HCT116 (cell line): ENCODE measurements at regions not wholly inside any gene's neighbourhood (a gene's known extent, or its start where the extent isn't known, plus 50 kb on each side); places are given as distances from the start of the nearest gene placed in this dataset.

ENCODE experiments used
- ATAC-seq: fragments of 200-7000 bp; cut with Tn5 transposase; 2 replicates; pipeline ENCODE4 v1.9.1; 2020; ENCODE audit warnings: mild to moderate bottlenecking, moderate library complexity
- BruUV-seq: library from RNA; stranded (reverse); fragments of 400-500 nt; replicated peaks from 2 replicates; lab custom pipeline; 2021; lab: Mats Ljungman, UMichigan
- CTCF ChIA-PET: fragments of 300-600 bp; sonication (Branson Sonifier 250); formaldehyde crosslinking; loops from one replicate; lab custom pipeline; 2021; ENCODE audit warnings: antibody characterized with exemption; lab: Charles Lee
- POLR2A ChIA-PET: fragments of 300-600, 350-600 bp; sonication (Branson Sonifier 250); formaldehyde crosslinking; loops from one replicate; lab custom pipeline; 2021; ENCODE audit warnings: antibody characterized with exemption; lab: Charles Lee
- RAD21 ChIA-PET, 2 experiments: fragments of 300-600 bp; sonication (Branson Sonifier 250); formaldehyde crosslinking; loops; one replicate each; lab custom pipeline; 2023; ENCODE audit warnings: low total read pairs in 2 of 2; ENCODE audit not compliant: uncharacterized antibody in 2 of 2, unreplicated experiment in 2 of 2, low non-redundant PET in 1 of 2; lab: Charles Lee
- DNase-seq: peaks from one replicate; pipeline ENCODE4 v3.0.0-alpha.2; 2010; ENCODE audit warnings: low read depth, low spot score
- H2AFZ ChIP-seq: fragments of 200-600 bp; shearing (Covaris generic), sonication (generic); 2 replicates; pipeline ENCODE4 v1.6.1; 2017; ENCODE audit warnings: low read depth, mixed run types, mixed read lengths, antibody characterized with exemption, low read length; ENCODE audit not compliant: poor library complexity, severe bottlenecking
- H3K27ac ChIP-seq: 2 replicates; pipeline ENCODE4 v1.5.1; 2012; ENCODE audit warnings: low read depth, low read length
- H3K27me3 ChIP-seq: fragments of 200-600 bp; sonication (generic); 2 replicates; pipeline ENCODE4 v1.6.1; 2016; ENCODE audit warnings: mixed run types, low read length, mixed read lengths; ENCODE audit not compliant: insufficient read depth
- H3K36me3 ChIP-seq, 2 experiments: fragments of 200-500 bp in 1 of 2; fragments of 200-600 bp in 1 of 2; sonication (Bioruptor generic) in 1 of 2; sonication (generic) in 1 of 2; 2 replicates each; pipeline versions ENCODE4 v1.5.1 to v1.6.1; 2014 to 2016; ENCODE audit warnings: low read length in 2 of 2, inconsistent platforms in 1 of 2, mixed read lengths in 1 of 2, mixed run types in 1 of 2; ENCODE audit not compliant: insufficient read depth in 2 of 2, control insufficient read depth in 1 of 2
- H3K4me1 ChIP-seq, 2 experiments: fragments of 200-600 bp in 1 of 2; sonication (generic) in 1 of 2; 2 replicates each; pipeline versions ENCODE4 v1.5.1 to v1.6.1; 2012 to 2017; ENCODE audit warnings: low read length in 2 of 2, inconsistent platforms in 1 of 2, mild to moderate bottlenecking in 1 of 2, mixed read lengths in 1 of 2, mixed run types in 1 of 2, moderate library complexity in 1 of 2; ENCODE audit not compliant: insufficient read depth in 2 of 2, control insufficient read depth in 1 of 2
- H3K4me2 ChIP-seq: fragments of 200-600 bp; sonication (generic); 2 replicates; pipeline ENCODE4 v1.6.1; 2017; ENCODE audit warnings: mixed run types, low read length, mixed read lengths
- H3K4me3 ChIP-seq, 2 experiments: fragments of 200-600 bp in 1 of 2; sonication (generic) in 1 of 2; replicated peaks in 1 of 2; 2 replicates each; pipeline ENCODE4 v1.5.1; 2011 to 2016; ENCODE audit warnings: low read length in 2 of 2, control low read depth in 1 of 2, low read depth in 1 of 2, mild to moderate bottlenecking in 1 of 2, mixed read lengths in 1 of 2, mixed run types in 1 of 2
- H3K79me2 ChIP-seq: fragments of 200-600 bp; sonication (generic); 2 replicates; pipeline ENCODE4 v1.6.1; 2017; ENCODE audit warnings: mild to moderate bottlenecking, mixed run types, low read length, moderate library complexity, mixed read lengths; ENCODE audit not compliant: insufficient read depth
- H3K9ac ChIP-seq: fragments of 200-600 bp; sonication (generic); 2 replicates; pipeline ENCODE4 v1.6.1; 2016; ENCODE audit warnings: low read length, mixed read lengths
- H3K9me2 ChIP-seq: fragments of 200-600 bp; sonication (generic), shearing (Covaris generic); 2 replicates; pipeline ENCODE4 v1.6.1; 2017; ENCODE audit warnings: mixed run types, mild to moderate bottlenecking, moderate library complexity; ENCODE audit not compliant: insufficient read depth
- H3K9me3 ChIP-seq, 2 experiments: fragments of 200-500 bp in 1 of 2; fragments of 200-600 bp in 1 of 2; sonication (Bioruptor generic) in 1 of 2; sonication (generic) in 1 of 2; 2 replicates each; pipeline ENCODE4 v1.6.1; 2014 to 2017; ENCODE audit warnings: low read length in 2 of 2, mixed read lengths in 2 of 2, inconsistent platforms in 1 of 2, low read depth in 1 of 2, mild to moderate bottlenecking in 1 of 2, mixed run types in 1 of 2, moderate library complexity in 1 of 2; ENCODE audit not compliant: control insufficient read depth in 1 of 2, insufficient read depth in 1 of 2
- H4K20me1 ChIP-seq: fragments of 200-600 bp; sonication (generic), shearing (Covaris generic); 2 replicates; pipeline ENCODE4 v1.6.1; 2017; ENCODE audit warnings: mixed run types, mild to moderate bottlenecking, moderate library complexity; ENCODE audit not compliant: insufficient read depth
- CBX3 ChIP-seq: IDR thresholded peaks from 2 replicates; pipeline ENCODE4 v1.6.1; 2012; ENCODE audit warnings: low read depth
- CEBPB ChIP-seq: IDR thresholded peaks from 2 replicates; pipeline ENCODE4 v1.6.1; 2012; ENCODE audit warnings: low read depth
- EGR1 ChIP-seq: IDR thresholded peaks from 2 replicates; pipeline ENCODE4 v1.6.1; 2012; ENCODE audit warnings: low read depth
- EZH2 ChIP-seq: fragments of 200-600 bp; sonication (generic); IDR thresholded peaks from 2 replicates; pipeline ENCODE4 v1.6.1; 2017; ENCODE audit warnings: antibody characterized with exemption, mixed run types
- JUND ChIP-seq: IDR thresholded peaks from 2 replicates; pipeline ENCODE4 v1.6.1; 2012
- POLR2A ChIP-seq: IDR thresholded peaks from 2 replicates; pipeline ENCODE4 v1.7.0; 2011; ENCODE audit warnings: borderline replicate concordance; ENCODE audit not compliant: insufficient read depth, insufficient read length; ENCODE audit errors: extremely low read depth
- SP1 ChIP-seq: IDR thresholded peaks from 2 replicates; pipeline ENCODE4 v1.6.1; 2012; ENCODE audit warnings: low read depth
- SRF ChIP-seq: IDR thresholded peaks from 2 replicates; pipeline ENCODE4 v1.6.1; 2012; ENCODE audit warnings: low read depth
- TCF7L2 ChIP-seq: IDR thresholded peaks from 2 replicates; pipeline ENCODE4 v1.7.0; 2011; ENCODE audit warnings: borderline replicate concordance, inconsistent platforms; ENCODE audit not compliant: insufficient read depth, insufficient read length; ENCODE audit errors: extremely low read depth
- YY1 ChIP-seq: IDR thresholded peaks from 2 replicates; pipeline ENCODE4 v1.6.1; 2011; ENCODE audit warnings: low read length, low read depth, moderate library complexity, mild to moderate bottlenecking; ENCODE audit not compliant: insufficient replicate concordance; ENCODE audit errors: extremely low read depth
- ZFX ChIP-seq: fragments of 450-650 bp; IDR thresholded peaks from 2 replicates; pipeline ENCODE4 v1.6.1; 2017
- ZNF274 ChIP-seq: fragments of 200-500 bp; sonication (Bioruptor generic); IDR thresholded peaks from 2 replicates; pipeline ENCODE4 v1.6.1; 2014; ENCODE audit warnings: mild to moderate bottlenecking, low read depth, low read length, inconsistent platforms
- intact Hi-C: fragments of 100-400 bp; cut with micrococcal nuclease; formaldehyde crosslinking; loops from 2 replicates; pipeline ENCODE4 v1.10.0; 2022
- TF ChIP-seq, protein P1 (sequence below): IDR thresholded peaks from 2 replicates; pipeline ENCODE4 v1.6.1; 2012; ENCODE audit warnings: low read depth
- TF ChIP-seq, protein P2 (sequence below): IDR thresholded peaks from 2 replicates; pipeline ENCODE4 v1.6.1; 2012

DNA sequence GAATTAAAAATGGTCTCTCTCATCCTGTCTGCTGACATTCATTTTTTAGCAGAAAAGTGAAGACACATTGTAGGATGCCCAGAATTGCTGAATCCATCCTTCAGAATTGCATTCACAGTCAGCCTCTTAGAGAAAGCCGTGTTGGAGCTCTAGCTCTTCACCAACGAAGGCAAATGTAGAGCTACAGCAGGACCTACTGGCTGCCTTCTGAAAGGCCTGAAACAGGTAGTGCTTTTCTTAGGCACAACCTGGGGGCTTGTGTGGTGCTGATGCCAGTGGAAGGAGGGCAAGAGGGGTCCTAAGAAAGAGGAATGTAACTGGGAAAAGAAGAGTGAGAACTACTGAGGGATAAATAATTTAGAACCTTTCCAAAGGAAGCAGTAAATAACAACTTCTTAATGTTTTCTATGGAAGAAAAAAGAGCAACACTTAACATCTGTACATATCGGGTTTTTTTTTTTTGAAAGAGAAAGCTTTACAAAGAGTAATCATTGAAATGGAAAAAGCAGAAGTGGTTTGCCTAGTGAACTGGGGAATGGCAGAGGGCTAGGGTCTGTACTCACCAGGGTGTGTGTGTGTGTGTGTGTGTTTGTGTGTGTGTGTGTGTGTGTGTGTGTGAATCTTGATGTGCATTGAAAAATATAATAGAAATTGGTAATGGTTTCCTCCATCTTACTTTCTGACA is 297.8 kb downstream of the SATB1 start:
- Histone ChIP-seq H3K27ac (no peak overlapping the region), H3K9me3 (no peaks in the 10 kb centered on the region), H3K9me2 (no peaks in the 10 kb centered on the region), H4K20me1 (no peaks in the 10 kb centered on the region), H3K36me3 (no peaks in the 10 kb centered on the region), H3K4me2 (no peak overlapping the region)
- intact Hi-C loops, result no loop called here
- ATAC-seq, result no peak
- POLR2A ChIA-PET, result no interaction called here
- CTCF ChIA-PET, result no interaction called here
- TF ChIP-seq TCF7L2, result no peak
- TF ChIP-seq POLR2A, result no peak
- TF ChIP-seq CEBPB, result no peak
- TF ChIP-seq ZFX, result no peak
- TF ChIP-seq JUND, result no peak
- TF ChIP-seq, all 23 proteins: peak for 0
- peaks cover 0 to 24% of the 10 kb centered on the region in 2 experiments; a peak in 2 of 4 replicates for H3K4me1 ChIP-seq
- no peak overlapping the region for H3K4me3 ChIP-seq
- H2AFZ ChIP-seq, result no peak overlapping the region
- no TSS peak for BruUV-seq
- no peaks in the 10 kb centered on the region for H3K79me2 ChIP-seq
- no peaks in the 10 kb centered on the region for H3K27me3 ChIP-seq
- no peak for DNase-seq
- H3K9ac ChIP-seq, result no peak overlapping the region
- RAD21 ChIA-PET, result no interaction called here

DNA sequence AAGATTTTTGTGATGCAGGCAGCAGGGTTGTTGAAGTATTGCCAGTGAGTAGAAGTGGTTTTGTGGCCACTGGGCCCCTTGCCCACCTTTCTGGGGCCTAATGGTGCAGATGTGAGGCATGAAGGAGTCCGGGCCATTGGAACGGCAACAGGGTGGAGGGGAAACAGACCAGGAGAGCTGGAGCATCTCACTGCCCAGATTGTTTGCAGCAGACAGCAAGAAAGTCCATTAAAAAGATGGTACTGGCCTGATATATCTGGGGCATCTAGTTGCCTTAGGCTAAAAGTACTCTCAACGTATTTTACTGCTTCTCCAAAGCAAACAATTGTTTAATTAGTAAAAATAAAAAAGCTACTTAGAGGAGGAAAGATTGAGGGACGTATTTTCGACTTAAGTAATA is 298.4 kb downstream of the SATB1 start:
- H3K36me3 ChIP-seq, result no peaks in the 10 kb centered on the region
- ChIA-PET RAD21 (no interaction called here), POLR2A (no interaction called here), CTCF (no interaction called here)
- intact Hi-C loops, result no loop called here
- H3K9me3 ChIP-seq, result no peaks in the 10 kb centered on the region
- DNase-seq (no peak), ATAC-seq (no peak)
- no peak overlapping the region for H3K27ac ChIP-seq
- H2AFZ ChIP-seq, result no peak overlapping the region
- peaks cover 0 to 29% of the 10 kb centered on the region in 2 experiments; a peak in 2 of 4 replicates for H3K4me1 ChIP-seq
- H3K9me2 ChIP-seq, result no peaks in the 10 kb centered on the region
- no TSS peak for BruUV-seq
- no peak overlapping the region for H3K4me3 ChIP-seq
- no peak overlapping the region for H3K9ac ChIP-seq
- no peaks in the 10 kb centered on the region for H3K27me3 ChIP-seq
- H4K20me1 ChIP-seq, result no peaks in the 10 kb centered on the region
- no peak for TF ChIP-seq ZFX
- no peak for TF ChIP-seq YY1
- TF ChIP-seq, protein P1, sequence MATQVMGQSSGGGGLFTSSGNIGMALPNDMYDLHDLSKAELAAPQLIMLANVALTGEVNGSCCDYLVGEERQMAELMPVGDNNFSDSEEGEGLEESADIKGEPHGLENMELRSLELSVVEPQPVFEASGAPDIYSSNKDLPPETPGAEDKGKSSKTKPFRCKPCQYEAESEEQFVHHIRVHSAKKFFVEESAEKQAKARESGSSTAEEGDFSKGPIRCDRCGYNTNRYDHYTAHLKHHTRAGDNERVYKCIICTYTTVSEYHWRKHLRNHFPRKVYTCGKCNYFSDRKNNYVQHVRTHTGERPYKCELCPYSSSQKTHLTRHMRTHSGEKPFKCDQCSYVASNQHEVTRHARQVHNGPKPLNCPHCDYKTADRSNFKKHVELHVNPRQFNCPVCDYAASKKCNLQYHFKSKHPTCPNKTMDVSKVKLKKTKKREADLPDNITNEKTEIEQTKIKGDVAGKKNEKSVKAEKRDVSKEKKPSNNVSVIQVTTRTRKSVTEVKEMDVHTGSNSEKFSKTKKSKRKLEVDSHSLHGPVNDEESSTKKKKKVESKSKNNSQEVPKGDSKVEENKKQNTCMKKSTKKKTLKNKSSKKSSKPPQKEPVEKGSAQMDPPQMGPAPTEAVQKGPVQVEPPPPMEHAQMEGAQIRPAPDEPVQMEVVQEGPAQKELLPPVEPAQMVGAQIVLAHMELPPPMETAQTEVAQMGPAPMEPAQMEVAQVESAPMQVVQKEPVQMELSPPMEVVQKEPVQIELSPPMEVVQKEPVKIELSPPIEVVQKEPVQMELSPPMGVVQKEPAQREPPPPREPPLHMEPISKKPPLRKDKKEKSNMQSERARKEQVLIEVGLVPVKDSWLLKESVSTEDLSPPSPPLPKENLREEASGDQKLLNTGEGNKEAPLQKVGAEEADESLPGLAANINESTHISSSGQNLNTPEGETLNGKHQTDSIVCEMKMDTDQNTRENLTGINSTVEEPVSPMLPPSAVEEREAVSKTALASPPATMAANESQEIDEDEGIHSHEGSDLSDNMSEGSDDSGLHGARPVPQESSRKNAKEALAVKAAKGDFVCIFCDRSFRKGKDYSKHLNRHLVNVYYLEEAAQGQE, result no peak
- no peak for TF ChIP-seq EZH2
- no peak for TF ChIP-seq SP1
- TF ChIP-seq CBX3, result no peak
- TF ChIP-seq EGR1, result no peak
- TF ChIP-seq, protein P2, sequence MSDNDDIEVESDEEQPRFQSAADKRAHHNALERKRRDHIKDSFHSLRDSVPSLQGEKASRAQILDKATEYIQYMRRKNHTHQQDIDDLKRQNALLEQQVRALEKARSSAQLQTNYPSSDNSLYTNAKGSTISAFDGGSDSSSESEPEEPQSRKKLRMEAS, result no peak
- no peak for TF ChIP-seq SRF
- TF ChIP-seq ZNF274, result no peak
- H3K79me2 ChIP-seq, result no peaks in the 10 kb centered on the region
- H3K4me2 ChIP-seq, result no peak overlapping the region
